SK-MEL-5 (cell line): ENCODE measurements at regions not wholly inside any gene's neighbourhood (a gene's known extent, or its start where the extent isn't known, plus 50 kb on each side); places are given as distances from the start of the nearest gene placed in this dataset.

Source experiments
- DNase-seq: peaks from one replicate; pipeline ENCODE4 v3.0.0-alpha.2; 2016; ENCODE audit warnings: low read depth, low spot score
- in situ Hi-C: cut with HindIII; loops from 2 replicates; pipeline ENCODE4 v1.10.0; 2016; ENCODE audit warnings: low sequenced_read_pairs, high pct_unique_total_duplicates, low pct_unique_long_range_greater_than_20kb

DNA sequence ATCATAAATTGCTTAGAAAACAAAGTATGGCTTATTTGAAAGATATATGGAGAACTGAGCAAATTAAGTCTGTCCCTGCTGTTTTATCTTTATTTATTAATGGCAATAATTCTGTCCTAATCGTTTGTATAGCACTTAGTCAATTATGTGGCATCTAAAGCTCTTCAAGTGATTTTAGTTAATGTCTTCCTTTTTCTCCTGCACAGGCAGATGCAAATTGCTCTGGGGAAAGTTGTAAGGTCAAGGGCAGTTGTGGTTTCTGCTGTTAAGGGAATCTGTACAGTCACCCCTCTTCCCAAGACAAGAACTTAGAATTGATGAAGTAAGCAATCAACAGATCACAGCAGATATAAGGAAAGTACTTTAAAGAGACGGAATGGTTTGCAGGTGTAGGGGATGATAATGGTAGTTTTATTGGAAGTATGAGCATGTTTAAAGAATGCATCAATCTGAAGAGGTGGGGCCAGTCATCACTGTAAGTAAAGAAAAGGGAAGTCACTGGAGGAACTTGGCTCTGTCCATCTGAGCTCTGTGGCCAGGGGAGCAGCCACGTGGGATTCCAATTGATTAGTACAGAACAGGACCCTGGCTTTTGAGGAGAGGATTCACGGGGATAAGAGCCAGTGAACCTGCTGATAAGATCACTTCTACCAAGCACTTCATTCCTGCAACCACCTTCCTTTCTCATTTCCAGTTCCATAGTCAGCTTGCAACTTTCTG, 116.0 kb upstream of the KCNJ6 start:
- no peak for DNase-seq
- in situ Hi-C loops, result no loop called here

DNA sequence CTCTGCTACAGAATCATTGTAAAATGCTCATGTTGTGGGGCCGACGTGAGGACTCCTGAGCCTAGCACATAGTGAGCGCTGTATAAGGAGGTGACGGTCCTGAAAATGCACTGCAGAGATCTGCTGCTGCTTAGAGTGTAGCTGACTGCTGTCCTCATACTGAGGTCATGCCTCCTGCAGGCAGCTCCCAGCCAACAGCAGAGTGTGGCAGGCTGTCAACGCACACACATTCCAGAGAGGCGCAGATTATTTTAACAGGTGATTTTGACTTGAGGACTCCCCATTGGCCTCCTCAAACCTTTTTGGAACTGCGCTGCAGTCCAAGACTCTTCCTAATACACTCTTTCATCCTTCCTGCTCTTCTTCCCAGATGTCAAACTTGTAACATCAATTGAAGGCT, 119.8 kb upstream of the KCNJ6 start:
- no peak for DNase-seq
- in situ Hi-C loops, result no loop called here

DNA sequence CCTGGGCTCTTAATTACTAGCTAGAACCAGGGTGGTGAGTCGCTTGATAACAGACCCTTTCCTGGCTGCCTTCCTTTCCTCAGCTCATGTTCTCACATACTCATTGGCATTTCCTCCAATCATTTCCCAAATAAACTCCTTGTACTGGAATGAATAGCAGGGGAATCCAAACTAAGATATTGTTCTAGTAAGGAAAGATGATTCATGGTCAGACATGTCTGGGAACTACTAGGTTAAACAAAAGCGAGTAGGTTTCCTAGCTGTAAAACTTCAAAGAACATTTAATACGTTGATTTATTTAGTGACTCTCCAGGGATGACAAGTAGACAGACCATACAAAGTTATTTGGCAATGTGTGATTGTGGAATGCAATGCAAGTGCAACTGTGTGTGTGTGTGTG, 121.2 kb upstream of the KCNJ6 start:
- DNase-seq, result no peak
- in situ Hi-C loops, result no loop called here

DNA sequence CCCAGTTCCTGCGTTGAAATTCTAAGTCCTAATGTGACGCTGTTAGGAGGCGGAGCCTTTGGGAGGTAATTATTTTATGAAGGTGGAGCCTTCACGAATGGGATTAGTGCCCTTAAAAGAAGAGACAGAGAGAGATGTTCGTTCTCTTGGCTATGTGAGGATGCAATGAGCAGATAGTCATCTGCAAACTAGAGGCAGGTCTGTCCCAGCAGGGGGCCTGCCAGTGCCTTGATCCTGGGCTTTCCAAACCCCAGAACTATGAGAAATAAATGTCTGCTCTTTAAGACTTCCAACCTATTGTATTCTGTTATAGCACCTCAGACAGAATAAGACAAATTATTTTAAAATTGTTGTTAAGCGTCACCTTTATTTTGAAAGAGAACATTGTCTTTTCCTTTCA, 123.1 kb upstream of the KCNJ6 start:
- in situ Hi-C loops, result no loop called here
- DNase-seq, result no peak

DNA sequence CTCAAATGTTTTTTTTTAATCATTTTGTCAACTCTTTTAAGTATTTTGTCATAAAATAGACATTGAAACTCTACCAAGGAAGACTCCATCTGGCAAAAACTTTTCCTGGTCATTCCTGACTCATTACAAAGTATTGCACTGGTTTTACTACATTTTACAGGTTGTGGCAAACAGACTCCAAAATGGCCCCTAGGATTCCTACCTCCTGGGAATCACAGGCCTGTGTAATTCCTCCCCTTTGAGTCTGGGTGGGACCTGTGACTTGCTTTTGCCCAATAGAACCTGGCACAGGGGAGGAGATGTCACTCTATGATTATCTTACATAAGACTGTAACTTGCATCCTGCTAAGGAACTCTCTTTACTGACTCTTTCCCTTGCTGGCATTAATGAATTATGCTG, 123.6 kb upstream of the KCNJ6 start:
- no peak for DNase-seq
- in situ Hi-C loops, result no loop called here

DNA sequence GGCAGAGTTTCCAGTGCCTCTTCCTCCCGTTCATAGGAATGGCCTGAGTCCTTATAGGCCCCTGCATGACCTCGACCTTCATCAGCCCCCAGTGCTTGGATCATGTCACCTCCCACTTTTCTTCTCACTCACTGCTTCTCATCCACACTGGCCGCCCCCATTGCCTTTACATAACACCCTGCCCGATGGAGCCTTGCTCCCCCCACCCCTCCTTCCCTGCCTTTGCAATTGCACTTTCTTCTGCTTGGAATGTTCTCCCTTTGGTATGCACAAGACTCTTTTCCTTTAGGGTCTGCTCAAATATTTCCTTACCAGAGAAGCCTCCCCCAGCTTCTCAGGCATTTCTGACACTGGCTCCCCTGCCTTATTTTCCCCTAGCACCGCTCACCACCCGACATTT, 125.2 kb upstream of the KCNJ6 start:
- DNase-seq, result no peak
- in situ Hi-C loops, result no loop called here

DNA sequence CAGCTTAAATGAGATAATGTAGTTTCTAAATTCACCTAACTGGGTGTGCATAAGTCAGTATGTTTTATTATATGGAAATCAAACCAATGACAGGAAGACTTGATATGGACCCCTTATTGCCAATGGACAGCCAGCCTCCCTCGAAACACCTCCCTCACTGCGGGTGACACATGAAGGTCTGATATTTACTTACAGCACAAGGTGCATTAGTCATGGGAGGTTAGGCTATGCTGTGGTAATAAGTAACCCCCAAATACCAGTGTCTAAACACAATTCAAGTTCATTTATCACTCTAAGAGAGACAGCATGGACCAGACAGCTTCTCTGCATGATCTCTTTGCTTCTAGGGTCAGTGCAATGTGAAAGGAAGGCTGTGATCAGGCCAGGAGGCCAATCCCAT, 126.0 kb upstream of the KCNJ6 start:
- no peak for DNase-seq
- in situ Hi-C loops, result no loop called here

DNA sequence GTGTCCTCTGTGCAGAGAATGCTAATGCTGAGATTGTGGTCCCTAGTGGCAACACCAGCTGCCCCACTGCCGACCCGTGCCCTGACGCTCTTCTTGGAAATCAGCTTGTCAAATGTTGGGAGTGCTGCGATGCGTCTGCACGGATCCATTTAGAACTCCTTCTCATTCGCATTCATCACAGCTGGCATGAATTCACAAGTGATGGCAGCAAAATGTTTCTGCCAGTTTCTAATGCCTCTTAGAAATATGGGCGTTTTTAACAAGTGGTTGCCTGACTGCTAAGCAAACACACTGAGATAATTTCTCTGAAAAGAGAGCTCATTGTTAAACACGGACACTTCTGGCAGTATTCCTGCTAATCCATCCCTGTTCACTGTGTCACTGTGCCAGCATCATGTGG, 131.9 kb upstream of the KCNJ6 start:
- in situ Hi-C loops, result no loop called here

DNA sequence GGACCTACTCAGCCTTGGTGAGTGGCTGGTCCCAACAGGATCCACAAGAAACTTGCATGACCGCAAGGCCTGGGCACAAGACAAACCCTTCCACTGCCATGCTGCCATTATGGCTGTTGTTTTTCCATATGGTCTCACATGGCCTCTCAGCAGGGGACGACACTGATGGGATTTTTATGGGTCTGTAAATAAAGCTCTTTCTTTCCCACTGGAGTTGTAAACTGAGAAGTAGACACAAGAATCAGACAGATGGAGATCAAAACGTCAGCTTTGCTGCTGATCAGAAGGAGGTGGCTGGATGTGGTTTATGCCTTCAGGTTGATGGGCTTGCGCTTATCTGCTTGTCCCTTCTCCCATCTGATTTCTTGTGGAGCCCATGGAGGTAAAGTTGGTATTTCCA, 138.1 kb upstream of the KCNJ6 start:
- no peak for DNase-seq
- in situ Hi-C loops, result no loop called here

More for the DNA sequence above, 131.9 kb upstream of the KCNJ6 start:
- no peak for DNase-seq

DNA sequence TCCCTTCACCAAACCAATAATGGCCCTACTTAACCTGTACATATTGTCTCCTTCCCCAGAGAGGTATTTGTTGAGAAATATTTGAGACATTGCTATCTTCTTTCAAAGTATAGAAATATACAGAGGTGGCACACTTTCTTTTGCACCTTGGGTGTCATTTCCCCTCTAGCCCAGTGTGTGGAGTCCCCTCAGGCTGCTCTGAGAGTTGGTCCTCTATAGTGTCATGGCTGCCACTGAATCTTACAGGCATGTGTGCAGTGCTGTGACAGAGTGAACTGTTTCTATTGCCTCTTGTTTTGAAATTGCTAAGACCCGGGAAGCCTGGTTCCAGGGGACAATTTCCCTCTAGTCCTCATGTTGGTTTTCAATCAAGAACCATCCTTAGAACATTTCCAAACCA, 140.2 kb upstream of the KCNJ6 start:
- no peak for DNase-seq
- in situ Hi-C loops, result no loop called here

DNA sequence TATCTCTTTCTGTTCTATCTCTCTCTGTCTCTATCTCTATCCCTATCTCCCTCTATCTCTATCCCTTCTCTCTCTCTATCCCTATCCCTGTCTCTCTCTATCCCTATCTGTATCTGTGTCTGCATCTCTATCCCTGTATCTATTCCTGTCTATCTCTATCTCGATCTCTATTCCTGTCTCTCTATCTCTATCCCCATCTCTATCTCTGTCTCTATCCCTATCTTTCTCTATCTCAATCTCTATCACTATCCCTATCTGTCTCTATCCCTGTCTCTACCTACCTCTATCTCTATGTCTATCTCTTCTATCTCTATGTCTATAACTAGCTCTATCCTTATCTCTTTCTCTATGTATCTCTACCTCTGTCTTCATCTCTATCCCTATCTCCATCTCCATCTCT, 141.4 kb upstream of the KCNJ6 start:
- in situ Hi-C loops, result no loop called here
- no peak for DNase-seq

DNA sequence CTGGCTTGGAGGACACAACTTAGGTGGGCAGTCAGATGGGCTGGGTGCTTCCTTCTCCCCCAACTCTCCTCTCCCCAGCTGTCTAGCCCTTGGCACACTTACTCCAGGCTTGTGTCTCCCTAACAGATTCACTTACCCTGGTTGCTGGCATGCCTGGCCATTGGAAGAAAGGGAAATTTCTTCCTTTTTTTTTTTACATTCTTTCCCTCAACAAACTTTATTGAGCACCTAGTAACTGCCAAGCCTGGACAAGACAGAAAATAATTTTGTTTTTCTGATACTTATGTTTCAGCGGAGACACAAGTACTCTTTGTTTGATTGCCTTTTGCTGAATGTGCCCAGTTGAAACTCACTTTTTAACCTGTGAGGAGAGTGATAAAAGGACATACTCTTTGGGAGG, 144.3 kb upstream of the KCNJ6 start:
- in situ Hi-C loops, result no loop called here
- no peak for DNase-seq

DNA sequence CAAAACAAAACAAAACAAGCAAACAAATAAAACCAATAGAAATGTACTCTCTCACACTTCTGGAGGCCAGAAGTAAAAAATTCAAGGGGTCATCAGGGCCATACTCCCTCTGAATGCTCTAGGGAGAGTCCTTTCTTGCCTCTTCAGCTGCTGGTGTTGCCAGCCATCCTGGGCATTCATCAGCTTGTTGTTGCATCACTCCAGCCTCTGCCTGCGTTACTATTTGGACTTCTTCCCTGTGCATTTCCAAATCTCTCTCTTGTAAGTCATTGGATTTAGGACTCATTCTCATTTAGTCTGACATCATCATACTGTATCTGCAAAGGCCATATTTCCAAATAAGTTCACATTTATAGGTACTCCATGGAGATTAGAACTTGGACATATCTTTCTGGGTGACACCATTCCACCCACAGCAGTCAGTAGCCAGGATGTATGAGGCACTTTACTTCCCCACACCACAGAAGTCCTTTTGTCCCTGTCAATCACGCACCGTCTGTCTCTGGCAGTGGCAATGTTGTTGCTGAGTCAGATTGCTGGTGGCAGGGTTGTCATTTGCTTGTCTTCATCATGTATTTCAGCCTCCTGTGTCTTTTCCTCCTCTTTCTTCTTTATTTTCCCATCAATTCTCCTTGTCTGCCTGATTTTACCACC, 151.0 kb upstream of the KCNJ6 start:
- in situ Hi-C loops, result no loop called here
- no peak for DNase-seq

DNA sequence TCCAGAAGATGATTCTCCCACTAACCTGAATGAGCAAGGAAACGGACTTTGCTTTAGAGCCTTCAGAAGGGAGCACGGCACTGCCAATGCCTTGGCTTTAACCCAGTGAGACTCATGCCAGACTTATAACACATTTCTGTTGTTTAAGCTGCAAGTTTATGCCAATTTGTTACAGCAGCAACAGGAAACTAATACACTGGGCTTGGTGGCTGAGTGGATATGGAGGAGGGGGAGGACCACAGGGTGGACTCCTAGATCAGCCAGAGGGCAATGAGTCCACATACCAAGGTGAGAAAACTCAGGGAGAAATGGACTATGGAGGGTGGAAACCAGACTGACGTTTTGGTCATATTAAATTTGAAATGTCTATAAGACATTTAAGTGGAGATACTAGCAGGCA, 156.2 kb upstream of the KCNJ6 start:
- in situ Hi-C loops, result no loop called here
- DNase-seq, result no peak

DNA sequence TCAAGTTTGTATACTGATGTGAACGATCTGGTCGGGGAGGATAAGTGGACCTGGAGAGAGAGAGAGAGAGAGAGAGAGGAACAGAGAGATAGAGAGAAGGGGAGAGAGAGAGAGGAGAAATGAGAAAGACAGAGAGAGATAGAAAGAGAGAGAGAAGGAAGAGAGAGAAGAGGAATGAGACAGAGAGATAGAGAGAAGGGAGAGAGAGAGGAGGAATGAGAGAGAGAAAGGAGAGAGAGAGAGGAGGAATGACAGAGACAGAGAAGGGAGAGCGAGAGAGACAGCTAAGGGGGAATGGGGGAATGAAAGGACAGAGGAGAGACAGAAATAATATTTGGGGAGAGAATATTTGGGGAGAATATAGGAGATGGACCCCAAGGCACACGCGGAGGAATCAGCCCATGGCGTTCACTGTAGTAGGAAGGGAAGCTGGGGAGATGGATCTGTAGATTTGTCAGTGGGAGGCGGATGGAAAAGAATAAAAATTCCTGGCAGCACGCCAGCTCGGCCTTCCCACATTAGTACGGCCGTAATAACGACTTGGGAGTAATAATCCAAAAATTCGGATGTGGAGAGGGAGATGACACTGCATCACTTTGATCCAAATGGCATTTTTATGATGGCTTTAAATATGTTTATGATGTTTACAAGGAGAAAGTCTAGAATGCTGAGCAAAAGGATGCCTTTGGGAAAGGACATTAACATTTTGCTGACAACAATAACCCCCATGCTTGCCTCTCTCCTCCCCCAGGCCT, 159.8 kb upstream of the KCNJ6 start:
- no peak for DNase-seq
- in situ Hi-C loops, result no loop called here

DNA sequence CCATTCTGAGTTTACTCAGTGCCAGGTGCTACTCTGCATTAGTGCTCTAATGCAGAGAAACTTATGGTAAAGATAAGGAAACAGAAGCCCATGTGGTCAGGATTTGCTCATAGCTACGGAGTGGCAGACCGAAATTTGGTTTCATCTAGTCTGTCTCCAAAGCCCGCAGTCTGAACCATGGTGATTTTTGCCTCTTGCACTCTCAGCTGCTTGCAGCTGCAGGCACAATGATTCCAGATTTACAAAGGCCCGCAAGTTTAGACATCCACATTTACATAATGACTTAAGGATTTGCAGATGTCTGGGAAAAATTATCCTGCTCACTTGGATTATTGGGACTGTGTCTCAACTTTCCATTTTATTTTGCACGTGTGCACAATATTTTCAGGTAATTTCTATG, 161.3 kb upstream of the KCNJ6 start:
- in situ Hi-C loops, result no loop called here
- no peak for DNase-seq

DNA sequence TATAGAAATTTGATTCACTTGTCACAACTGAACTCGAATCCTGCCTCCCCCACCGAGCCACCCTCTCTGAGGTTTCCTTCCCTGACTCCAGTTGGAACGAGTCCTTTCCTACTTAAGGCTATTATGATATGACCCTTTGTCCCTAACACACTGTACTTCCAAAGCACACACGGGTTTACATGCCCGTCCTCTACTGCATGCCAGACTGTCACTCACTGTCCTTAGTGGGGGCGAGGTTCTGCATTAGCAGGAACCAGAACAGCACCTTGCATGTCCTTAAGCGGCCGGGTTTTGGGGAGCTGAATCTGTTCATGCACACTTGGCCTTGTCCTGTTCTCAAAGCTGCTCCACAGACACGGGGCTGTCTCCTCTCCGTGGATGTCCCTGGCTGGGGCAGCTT, 164.6 kb upstream of the KCNJ6 start:
- in situ Hi-C loops, result no loop called here
- no peak for DNase-seq

DNA sequence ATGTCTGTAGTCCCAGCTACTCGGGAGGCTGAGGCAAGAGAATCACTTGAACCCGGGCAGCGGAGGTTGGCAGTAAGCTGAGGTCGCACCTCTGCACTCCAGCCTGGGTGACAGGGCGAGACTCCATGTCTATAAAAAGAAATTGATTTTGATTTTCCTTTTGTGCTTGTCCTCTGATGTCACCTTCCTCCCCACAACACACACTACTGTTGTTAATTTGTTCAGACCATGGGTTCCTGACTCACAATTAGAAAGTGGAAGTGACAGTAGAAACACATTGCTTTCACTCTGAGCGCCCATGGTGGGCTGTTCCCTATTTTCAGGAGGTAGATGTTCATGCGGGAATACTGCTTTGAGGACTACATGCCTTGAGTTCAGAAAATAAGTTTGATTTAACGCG, 165.5 kb upstream of the KCNJ6 start:
- in situ Hi-C loops, result no loop called here
- no peak for DNase-seq

DNA sequence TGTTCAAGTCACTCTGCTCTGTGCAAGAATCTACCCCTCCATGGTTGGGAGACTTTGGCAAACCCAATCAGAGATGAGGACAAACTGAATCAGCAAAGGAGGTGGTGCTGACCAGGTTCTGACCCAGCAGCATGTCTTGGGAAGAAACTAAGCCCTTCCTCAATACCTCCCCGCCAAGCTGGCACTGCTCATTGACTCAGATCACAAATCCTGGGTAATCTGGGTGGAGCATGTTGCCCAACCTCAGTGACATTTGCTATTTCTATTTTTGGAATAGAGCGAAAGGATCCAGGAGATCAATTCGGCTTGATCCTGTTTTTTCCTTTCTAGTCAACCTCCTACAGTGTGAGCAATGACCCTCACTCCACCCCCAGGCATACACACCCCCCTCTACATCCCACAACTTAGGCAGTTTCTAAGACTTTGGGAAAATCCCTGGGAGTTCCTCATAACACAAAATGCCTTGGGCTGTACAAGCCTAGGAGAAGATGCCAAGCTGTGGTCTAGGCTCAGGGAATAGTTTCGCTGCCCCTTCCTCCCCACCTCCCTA, 166.8 kb upstream of the KCNJ6 start:
- in situ Hi-C loops, result no loop called here
- DNase-seq, result no peak
